ACC112 (cell line): ENCODE measurements at regions not wholly inside any gene's neighbourhood (a gene's known extent, or its start where the extent isn't known, plus 50 kb on each side); places are given as distances from the start of the nearest gene placed in this dataset.

Experiments
- H2AFZ ChIP-seq: fragments of 200-600 bp; sonication (generic); one replicate; pipeline ENCODE4 v1.6.0; 2017; ENCODE audit warnings: antibody characterized with exemption, low read length; ENCODE audit not compliant: unreplicated experiment
- H3K27ac ChIP-seq: fragments of 200-600 bp; sonication (generic); 2 replicates; pipeline ENCODE4 v1.5.1; 2014; ENCODE audit warnings: low read depth, mild to moderate bottlenecking, antibody characterized with exemption, low read length, moderate library complexity
- H3K27me3 ChIP-seq: fragments of 200-600 bp; sonication (generic); 2 replicates; pipeline ENCODE4 v1.6.1; 2014; ENCODE audit warnings: mild to moderate bottlenecking, antibody characterized with exemption, low read length, moderate library complexity, mixed read lengths; ENCODE audit not compliant: insufficient read depth
- H3K36me3 ChIP-seq: fragments of 200-600 bp; sonication (generic); 2 replicates; pipeline ENCODE4 v1.6.1; 2016; ENCODE audit warnings: mild to moderate bottlenecking, antibody characterized with exemption, low read length, moderate library complexity, mixed read lengths; ENCODE audit not compliant: insufficient read depth
- H3K4me1 ChIP-seq: fragments of 200-600 bp; sonication (generic); one replicate; pipeline ENCODE4 v1.6.1; 2016; ENCODE audit warnings: low read length, mixed read lengths; ENCODE audit not compliant: insufficient read depth, unreplicated experiment, control insufficient read depth
- H3K4me3 ChIP-seq: fragments of 200-600 bp; sonication (generic); 2 replicates; pipeline ENCODE4 v1.5.1; 2014; ENCODE audit warnings: mild to moderate bottlenecking, low read depth, low read length
- H3K79me2 ChIP-seq: fragments of 200-600 bp; sonication (generic); one replicate; pipeline ENCODE4 v1.6.0; 2016; ENCODE audit warnings: low read length; ENCODE audit not compliant: control insufficient read depth, unreplicated experiment, insufficient read depth

- H3K27ac ChIP-seq = no peak overlapping the region
- no peak overlapping the region for H3K4me3 ChIP-seq
- H3K36me3 ChIP-seq = no peaks in the 10 kb centered on the region
- no peaks in the 10 kb centered on the region for H3K79me2 ChIP-seq
- H3K27me3 ChIP-seq = peaks cover 82% of the 10 kb centered on the region
- H2AFZ ChIP-seq = no peak overlapping the region
- H3K4me1 ChIP-seq = no peaks in the 10 kb centered on the region
Observed at GRCh38 chr20:37643400-37643799, 50.4 kb upstream of the CTNNBL1 start.

DNA sequence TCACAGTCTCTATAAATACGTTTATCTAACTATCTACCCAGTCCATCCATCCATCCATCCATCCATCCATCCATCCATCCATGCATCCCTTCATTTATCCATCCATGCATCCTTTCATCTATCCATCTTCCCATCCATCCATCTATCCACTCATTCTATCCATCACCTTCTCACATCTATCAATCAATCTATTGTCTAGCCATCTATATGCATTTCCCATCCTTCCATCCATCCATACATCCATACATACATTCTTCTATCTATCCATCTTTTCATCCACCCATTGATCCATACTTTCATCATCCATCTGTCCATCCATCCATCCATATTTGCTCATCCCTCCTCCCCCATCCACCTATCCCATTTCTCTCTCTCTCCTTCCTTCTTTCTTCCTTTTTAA, 51.6 kb upstream of the CTNNBL1 start:
- Histone ChIP-seq H3K4me3 (no peak overlapping the region), H3K79me2 (no peaks in the 10 kb centered on the region), H3K4me1 (no peaks in the 10 kb centered on the region), H2AFZ (no peak overlapping the region), H3K27ac (no peak overlapping the region), H3K36me3 (no peaks in the 10 kb centered on the region), H3K27me3 (peaks cover 86% of the 10 kb centered on the region)

DNA sequence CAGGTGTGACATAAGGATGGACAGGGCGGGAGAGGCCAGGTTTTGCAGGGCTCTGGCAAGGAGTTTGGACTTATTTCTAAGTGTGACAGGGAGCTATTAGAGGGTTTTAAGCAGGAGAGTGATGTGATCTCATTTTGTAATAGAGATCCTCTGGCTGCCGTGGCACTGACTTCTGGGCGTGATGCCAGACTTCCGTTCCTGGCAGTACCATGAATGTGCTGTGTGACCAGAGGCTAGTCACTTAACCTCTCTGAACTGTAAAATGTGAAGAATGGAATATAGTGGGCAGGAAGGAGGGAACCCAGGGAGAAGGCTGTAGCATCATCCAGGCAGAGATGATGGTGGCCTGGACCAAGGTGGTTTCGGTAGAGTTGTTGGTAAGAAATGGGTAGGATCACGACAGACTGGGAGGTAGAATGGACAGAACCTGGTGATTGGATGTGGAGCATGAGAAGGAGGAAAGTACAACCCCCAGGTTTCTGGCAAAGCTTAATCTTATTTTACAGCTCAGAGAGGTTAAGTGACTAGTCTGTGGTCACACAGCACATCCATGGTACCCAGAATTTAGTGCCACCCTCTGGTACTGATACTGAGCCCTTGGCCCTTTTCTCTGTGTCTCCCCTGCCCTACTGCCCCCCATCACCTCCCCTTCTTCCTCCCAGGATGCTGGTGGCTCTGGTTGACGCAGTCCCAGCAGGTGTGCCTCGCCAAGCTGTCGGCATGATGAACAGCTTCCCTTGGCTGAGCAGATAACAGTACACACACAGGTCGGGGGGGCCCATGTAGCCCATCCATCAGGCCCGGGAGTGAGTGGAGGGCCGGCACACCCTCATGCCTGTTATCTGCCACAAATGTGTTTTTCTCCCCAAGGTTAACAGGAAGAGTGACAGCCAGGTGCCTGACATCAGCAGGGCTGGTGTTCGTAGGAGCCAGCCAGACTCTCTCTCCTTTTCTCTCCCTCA, 52.9 kb upstream of the CTNNBL1 start:
- no peak overlapping the region for H3K27ac ChIP-seq
- no peaks in the 10 kb centered on the region for H3K4me1 ChIP-seq
- peaks cover 86% of the 10 kb centered on the region for H3K27me3 ChIP-seq
- no peaks in the 10 kb centered on the region for H3K36me3 ChIP-seq
- no peak overlapping the region for H2AFZ ChIP-seq
- H3K79me2 ChIP-seq = no peaks in the 10 kb centered on the region
- no peak overlapping the region for H3K4me3 ChIP-seq

DNA sequence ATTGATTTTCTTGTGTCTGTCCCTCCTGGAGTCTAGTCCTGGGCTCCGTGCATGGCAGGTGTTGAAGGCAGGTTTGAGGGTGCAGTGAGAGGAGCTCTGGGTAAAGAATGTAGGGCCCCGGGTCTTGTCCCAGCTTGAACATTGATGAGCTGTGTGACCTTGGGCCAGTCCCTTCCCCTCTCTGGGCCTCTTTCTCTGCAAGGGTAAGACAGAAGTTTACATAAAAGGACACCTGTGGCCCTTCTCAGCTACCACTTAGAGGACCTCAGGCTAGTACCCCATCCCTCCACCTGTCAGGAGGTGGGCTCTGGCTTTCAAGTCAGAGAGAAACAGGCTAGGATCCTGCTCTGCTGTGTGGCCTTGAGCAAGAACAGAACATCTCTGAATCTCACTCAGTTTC, 55.3 kb upstream of the CTNNBL1 start:
- H3K79me2 ChIP-seq = no peaks in the 10 kb centered on the region
- H3K27ac ChIP-seq = no peak overlapping the region
- no peaks in the 10 kb centered on the region for H3K36me3 ChIP-seq
- no peak overlapping the region for H3K4me3 ChIP-seq
- no peak overlapping the region for H2AFZ ChIP-seq
- H3K4me1 ChIP-seq = no peaks in the 10 kb centered on the region
- peaks cover 82% of the 10 kb centered on the region for H3K27me3 ChIP-seq

DNA sequence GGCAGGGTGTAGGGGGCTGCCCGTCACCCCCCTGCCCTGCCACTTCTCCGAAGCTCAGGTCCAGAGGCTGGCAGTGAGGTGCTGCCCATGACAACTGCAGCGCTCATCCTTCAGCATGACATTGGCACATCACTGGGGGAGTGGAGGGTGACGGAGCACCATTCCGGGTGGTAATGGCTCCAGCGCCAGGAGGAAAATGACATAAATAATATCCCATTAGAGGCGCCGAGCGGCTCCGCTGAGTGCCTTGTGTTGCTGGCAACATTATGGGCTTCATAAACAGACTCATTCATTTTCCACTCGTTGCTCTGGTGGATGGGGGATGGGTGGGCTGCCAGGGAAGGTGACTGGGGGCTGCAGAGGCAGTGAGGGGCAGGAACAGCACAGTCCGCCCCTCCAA, 56.9 kb upstream of the CTNNBL1 start:
- Histone ChIP-seq H3K27me3 (peaks cover 80% of the 10 kb centered on the region), H3K27ac (no peak overlapping the region), H2AFZ (no peak overlapping the region), H3K36me3 (no peaks in the 10 kb centered on the region), H3K79me2 (no peaks in the 10 kb centered on the region), H3K4me1 (no peaks in the 10 kb centered on the region), H3K4me3 (no peak overlapping the region)

GRCh38 chr20:37636212-37636975, 57.4 kb upstream of the CTNNBL1 start:
- H3K36me3 ChIP-seq = no peaks in the 10 kb centered on the region
- no peak overlapping the region for H3K27ac ChIP-seq
- no peak overlapping the region for H3K4me3 ChIP-seq
- no peaks in the 10 kb centered on the region for H3K79me2 ChIP-seq
- H2AFZ ChIP-seq = no peak overlapping the region
- H3K27me3 ChIP-seq = peaks cover 80% of the 10 kb centered on the region
- H3K4me1 ChIP-seq = no peaks in the 10 kb centered on the region

DNA sequence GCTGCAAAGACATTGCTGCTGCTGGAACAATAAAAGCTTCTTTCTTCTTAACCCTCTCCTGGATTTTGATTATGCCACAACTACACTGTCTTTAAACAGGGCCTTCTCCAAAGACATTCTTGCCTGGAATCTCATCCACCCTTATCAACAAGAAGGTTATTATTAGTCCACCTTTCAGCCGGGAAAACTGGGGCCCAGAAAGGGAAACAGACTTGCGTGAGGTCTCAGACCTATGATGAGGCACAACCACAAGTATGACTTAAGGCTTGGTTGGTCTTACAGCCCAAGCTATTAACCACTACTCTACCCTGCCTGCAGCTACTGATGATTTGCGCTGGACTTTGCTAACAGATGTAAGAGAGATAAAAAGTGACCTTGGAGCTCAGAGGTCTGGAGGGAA, 62.8 kb upstream of the CTNNBL1 start:
- H3K4me1 ChIP-seq = no peaks in the 10 kb centered on the region
- H3K27me3 ChIP-seq = peaks cover 93% of the 10 kb centered on the region
- H3K27ac ChIP-seq = no peak overlapping the region

GRCh38 chr20:37630166-37630565, 63.7 kb upstream of the CTNNBL1 start:
- Histone ChIP-seq H3K27ac (no peak overlapping the region), H3K36me3 (no peaks in the 10 kb centered on the region), H3K4me1 (no peaks in the 10 kb centered on the region), H3K79me2 (no peaks in the 10 kb centered on the region), H3K4me3 (no peak overlapping the region), H2AFZ (no peak overlapping the region), H3K27me3 (peaks cover 96% of the 10 kb centered on the region)

More for the DNA sequence above, 62.8 kb upstream of the CTNNBL1 start:
- Histone ChIP-seq H2AFZ (no peak overlapping the region), H3K36me3 (no peaks in the 10 kb centered on the region), H3K4me3 (no peak overlapping the region), H3K79me2 (no peaks in the 10 kb centered on the region)

GRCh38 chr20:37627767-37628130, 66.1 kb upstream of the CTNNBL1 start:
- Histone ChIP-seq H3K4me1 (no peaks in the 10 kb centered on the region), H3K79me2 (no peaks in the 10 kb centered on the region), H3K36me3 (no peaks in the 10 kb centered on the region), H3K27me3 (peaks cover 96% of the 10 kb centered on the region), H3K27ac (no peak overlapping the region), H2AFZ (no peak overlapping the region), H3K4me3 (no peak overlapping the region)

DNA sequence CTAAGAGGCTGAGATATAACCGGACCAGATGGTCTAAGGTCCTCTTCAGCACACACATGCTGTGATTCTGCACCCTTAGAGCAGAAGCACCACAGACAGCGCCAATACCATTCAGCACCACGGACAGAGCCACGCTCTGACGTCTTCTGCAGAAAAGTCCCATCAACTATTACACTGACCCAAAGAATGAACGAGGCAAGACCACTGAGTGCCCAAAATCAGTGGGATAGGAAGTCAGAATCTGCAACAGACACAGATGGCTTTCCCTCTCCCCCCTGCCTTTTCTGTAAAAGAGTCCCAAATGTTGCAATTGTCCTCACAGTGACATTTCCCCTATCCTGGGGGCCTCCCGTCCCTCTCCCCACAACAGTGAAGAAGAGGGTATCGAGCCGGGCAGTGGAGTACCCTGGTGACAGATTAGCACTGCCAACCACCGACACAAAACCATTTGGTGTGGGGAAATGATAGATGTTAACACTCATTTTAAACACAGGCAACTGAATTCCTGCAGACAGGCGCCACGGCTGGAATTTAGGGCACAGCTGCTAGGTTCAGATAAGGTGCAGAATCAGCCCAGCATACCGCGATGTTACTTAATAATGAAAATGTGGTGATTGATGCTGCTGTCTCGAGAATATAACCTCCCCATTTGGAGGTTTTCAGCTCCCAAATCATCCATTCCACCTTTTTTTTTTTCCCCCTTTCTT, 66.6 kb upstream of the CTNNBL1 start:
- H3K27me3 ChIP-seq = peaks cover 96% of the 10 kb centered on the region
- no peak overlapping the region for H2AFZ ChIP-seq
- H3K27ac ChIP-seq = no peak overlapping the region
- H3K4me1 ChIP-seq = no peaks in the 10 kb centered on the region
- H3K4me3 ChIP-seq = no peak overlapping the region
- H3K36me3 ChIP-seq = no peaks in the 10 kb centered on the region
- no peaks in the 10 kb centered on the region for H3K79me2 ChIP-seq
